ENCODE measurements at regions not wholly inside any gene's neighbourhood (a gene's known extent, or its start where the extent isn't known, plus 50 kb on each side); places are given as distances from the start of the nearest gene placed in this dataset.

DNA sequence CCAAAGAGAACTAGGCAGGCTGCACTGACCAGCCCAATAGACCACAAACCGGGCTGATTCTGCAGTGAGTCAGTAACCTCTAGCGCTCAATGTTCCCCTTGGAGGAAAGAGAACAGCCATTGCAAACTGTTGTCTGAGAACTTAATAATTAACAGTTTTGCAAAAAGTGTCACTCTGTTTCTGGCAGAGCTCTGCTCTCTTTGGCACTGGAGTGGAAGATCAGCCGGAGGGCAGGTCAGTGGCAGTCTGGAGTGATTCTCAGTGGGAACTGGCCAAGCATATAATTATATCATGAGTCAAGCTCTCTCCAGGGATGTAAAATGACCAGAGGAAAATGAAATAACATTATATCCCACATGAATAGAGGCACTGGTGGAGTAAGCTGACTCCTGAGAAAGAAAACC lies 238.3 kb downstream of the HLX start:
- H2AFZ ChIP-seq (ENCODE audit: insufficient read depth, low read length, poor library complexity): no peak overlapping the region
- no peak overlapping the region for H2AK5ac ChIP-seq (ENCODE audit: low read length)
- no peak overlapping the region for H4K91ac ChIP-seq (ENCODE audit: low read depth, low read length)
- WGBS (ENCODE audit: extremely low coverage, insufficient coverage, insufficient read length): no CpG with 5 or more reads among the region's 3 CpGs
- no peak overlapping the region for H3K4me2 ChIP-seq (ENCODE audit: low read length)
- no peaks in the 10 kb centered on the region for H3K27me3 ChIP-seq (ENCODE audit: insufficient read depth, low read length)
- H2BK120ac ChIP-seq (ENCODE audit: insufficient read depth, low read length, poor library complexity): no peak overlapping the region
- no peak overlapping the region for H3K4ac ChIP-seq (ENCODE audit: low read depth, low read length)
- H3K14ac ChIP-seq (ENCODE audit: low read length): no peak overlapping the region
- no peak for DNase-seq
- H2BK12ac ChIP-seq (ENCODE audit: low read length): no peak overlapping the region
- H3K18ac ChIP-seq (ENCODE audit: low read length): no peak overlapping the region
- no peak overlapping the region for H4K12ac ChIP-seq (ENCODE audit: low read depth, low read length)
- H3K4me1 ChIP-seq (ENCODE audit: control insufficient read depth in 1 of 2, insufficient read depth in 2 of 2, low read length in 2 of 2): no peaks in the 10 kb centered on the region
- no peak overlapping the region for H3K23ac ChIP-seq (ENCODE audit: low read length)
- no peak overlapping the region for H4K8ac ChIP-seq (ENCODE audit: low read depth, low read length)
- no peaks in the 10 kb centered on the region for H3K79me1 ChIP-seq (ENCODE audit: low read length)
- no peak overlapping the region for H3K4me3 ChIP-seq (ENCODE audit: low read depth, low read length)
- no peak overlapping the region for H3K27ac ChIP-seq (ENCODE audit: low read depth, low read length)
- no peak overlapping the region for H2BK5ac ChIP-seq (ENCODE audit: low read depth, low read length, poor library complexity)
- no peaks in the 10 kb centered on the region for H3K9me3 ChIP-seq (ENCODE audit: insufficient read depth, low read depth, low read length)
- H3K36me3 ChIP-seq (ENCODE audit: control insufficient read depth in 1 of 2, insufficient read depth in 2 of 2, low read length in 2 of 2): no peaks in the 10 kb centered on the region
- no peak overlapping the region for H3K9ac ChIP-seq (ENCODE audit: low read length)
- no peaks in the 10 kb centered on the region for H3K79me2 ChIP-seq (ENCODE audit: control insufficient read depth, insufficient read depth, low read length, poor library complexity)

DNA sequence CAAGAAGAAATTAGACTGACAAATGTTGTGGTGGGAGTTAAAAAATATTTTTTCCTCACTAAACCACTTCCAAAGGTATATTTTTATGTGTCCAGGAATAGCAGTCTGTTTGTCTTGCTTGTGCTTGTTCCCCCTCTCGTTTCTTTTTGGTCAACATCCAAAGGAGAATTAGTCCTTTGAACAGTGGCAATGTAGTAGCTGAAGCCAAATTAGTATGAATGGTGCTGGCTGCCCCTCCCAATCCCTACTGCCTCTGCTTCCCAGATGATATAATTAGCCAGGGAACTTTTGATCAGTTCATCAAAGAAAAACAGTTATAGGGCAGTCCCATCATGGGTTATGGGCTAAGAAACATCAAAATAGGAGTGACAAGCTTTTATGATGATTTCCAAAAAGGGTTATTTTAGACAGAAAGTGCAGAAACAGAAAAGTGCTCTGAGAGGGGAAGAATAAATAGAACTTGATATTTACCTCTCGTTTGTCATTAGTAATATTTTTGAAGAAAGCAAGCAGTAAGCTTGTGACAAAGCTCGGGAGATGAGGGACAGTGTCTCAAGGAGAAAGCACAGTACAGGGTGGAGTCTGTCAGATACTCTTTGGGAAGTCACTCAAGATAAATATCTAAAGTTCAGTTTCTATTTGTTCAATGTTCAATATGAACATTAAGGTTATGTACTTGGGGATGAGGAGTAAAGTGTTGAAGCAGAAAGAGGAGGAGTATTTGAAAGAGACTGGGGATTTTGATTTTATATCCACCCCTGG lies 239.1 kb downstream of the HLX start:
- Histone ChIP-seq H3K27ac (ENCODE audit: low read depth, low read length) (no peak overlapping the region), H3K9ac (ENCODE audit: low read length) (no peak overlapping the region), H3K4me2 (ENCODE audit: low read length) (no peak overlapping the region), H2BK12ac (ENCODE audit: low read length) (no peak overlapping the region), H3K4ac (ENCODE audit: low read depth, low read length) (no peak overlapping the region), H3K27me3 (ENCODE audit: insufficient read depth, low read length) (no peaks in the 10 kb centered on the region), H4K91ac (ENCODE audit: low read depth, low read length) (no peak overlapping the region), H3K14ac (ENCODE audit: low read length) (no peak overlapping the region), H4K12ac (ENCODE audit: low read depth, low read length) (no peak overlapping the region), H2BK5ac (ENCODE audit: low read depth, low read length, poor library complexity) (no peak overlapping the region), H3K4me1 (ENCODE audit: control insufficient read depth in 1 of 2, insufficient read depth in 2 of 2, low read length in 2 of 2) (no peaks in the 10 kb centered on the region), H3K4me3 (ENCODE audit: low read depth, low read length) (no peak overlapping the region), H3K79me2 (ENCODE audit: control insufficient read depth, insufficient read depth, low read length, poor library complexity) (no peaks in the 10 kb centered on the region), H3K36me3 (ENCODE audit: control insufficient read depth in 1 of 2, insufficient read depth in 2 of 2, low read length in 2 of 2) (no peaks in the 10 kb centered on the region), H3K79me1 (ENCODE audit: low read length) (no peaks in the 10 kb centered on the region), H2AFZ (ENCODE audit: insufficient read depth, low read length, poor library complexity) (no peak overlapping the region), H3K9me3 (ENCODE audit: insufficient read depth, low read depth, low read length) (peaks cover 2% of the 10 kb centered on the region), H4K8ac (ENCODE audit: low read depth, low read length) (no peak overlapping the region), H2BK120ac (ENCODE audit: insufficient read depth, low read length, poor library complexity) (no peak overlapping the region), H3K23ac (ENCODE audit: low read length) (no peak overlapping the region), H2AK5ac (ENCODE audit: low read length) (no peak overlapping the region), H3K18ac (ENCODE audit: low read length) (no peak overlapping the region)
- no peak for DNase-seq
- WGBS (ENCODE audit: extremely low coverage, insufficient coverage, insufficient read length): no CpG with 5 or more reads among the region's 3 CpGs

DNA sequence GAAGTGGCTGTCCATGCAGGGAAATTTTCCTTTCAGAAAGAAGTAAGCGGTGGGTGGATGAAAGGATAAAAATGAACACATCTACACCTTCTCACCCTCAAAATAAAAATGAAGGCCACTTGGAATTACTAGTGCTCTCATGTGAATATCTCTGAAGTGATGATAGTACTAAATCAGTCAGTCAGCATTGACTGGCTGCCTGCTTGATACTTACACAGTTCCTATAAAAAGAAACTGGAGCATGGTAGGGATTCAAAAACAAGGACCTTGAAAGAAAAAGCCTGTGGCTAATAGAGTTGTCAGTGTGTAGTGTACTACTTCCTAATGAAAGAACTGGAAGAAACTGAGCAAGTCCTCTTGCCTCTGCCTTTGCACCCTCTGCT lies 239.7 kb downstream of the HLX start:
- no peaks in the 10 kb centered on the region for H3K27me3 ChIP-seq (ENCODE audit: insufficient read depth, low read length)
- H3K4me1 ChIP-seq (ENCODE audit: control insufficient read depth in 1 of 2, insufficient read depth in 2 of 2, low read length in 2 of 2): no peaks in the 10 kb centered on the region
- no peak overlapping the region for H3K18ac ChIP-seq (ENCODE audit: low read length)
- no CpG with 5 or more reads among the region's 1 CpG for WGBS (ENCODE audit: extremely low coverage, insufficient coverage, insufficient read length)
- no peak overlapping the region for H3K23ac ChIP-seq (ENCODE audit: low read length)
- H3K9me3 ChIP-seq (ENCODE audit: insufficient read depth, low read depth, low read length): peaks cover 2% of the 10 kb centered on the region
- H3K36me3 ChIP-seq (ENCODE audit: control insufficient read depth in 1 of 2, insufficient read depth in 2 of 2, low read length in 2 of 2): no peaks in the 10 kb centered on the region
- H3K79me1 ChIP-seq (ENCODE audit: low read length): no peaks in the 10 kb centered on the region
- no peak overlapping the region for H3K27ac ChIP-seq (ENCODE audit: low read depth, low read length)
- H2AK5ac ChIP-seq (ENCODE audit: low read length): no peak overlapping the region
- no peak overlapping the region for H2BK120ac ChIP-seq (ENCODE audit: insufficient read depth, low read length, poor library complexity)
- H3K79me2 ChIP-seq (ENCODE audit: control insufficient read depth, insufficient read depth, low read length, poor library complexity): no peaks in the 10 kb centered on the region
- H4K12ac ChIP-seq (ENCODE audit: low read depth, low read length): no peak overlapping the region
- no peak overlapping the region for H3K4ac ChIP-seq (ENCODE audit: low read depth, low read length)
- DNase-seq: no peak
- no peak overlapping the region for H2AFZ ChIP-seq (ENCODE audit: insufficient read depth, low read length, poor library complexity)
- H2BK12ac ChIP-seq (ENCODE audit: low read length): no peak overlapping the region
- no peak overlapping the region for H3K4me3 ChIP-seq (ENCODE audit: low read depth, low read length)
- H3K9ac ChIP-seq (ENCODE audit: low read length): no peak overlapping the region
- H2BK5ac ChIP-seq (ENCODE audit: low read depth, low read length, poor library complexity): no peak overlapping the region
- H4K91ac ChIP-seq (ENCODE audit: low read depth, low read length): no peak overlapping the region
- no peak overlapping the region for H3K4me2 ChIP-seq (ENCODE audit: low read length)
- no peak overlapping the region for H3K14ac ChIP-seq (ENCODE audit: low read length)
- H4K8ac ChIP-seq (ENCODE audit: low read depth, low read length): no peak overlapping the region

DNA sequence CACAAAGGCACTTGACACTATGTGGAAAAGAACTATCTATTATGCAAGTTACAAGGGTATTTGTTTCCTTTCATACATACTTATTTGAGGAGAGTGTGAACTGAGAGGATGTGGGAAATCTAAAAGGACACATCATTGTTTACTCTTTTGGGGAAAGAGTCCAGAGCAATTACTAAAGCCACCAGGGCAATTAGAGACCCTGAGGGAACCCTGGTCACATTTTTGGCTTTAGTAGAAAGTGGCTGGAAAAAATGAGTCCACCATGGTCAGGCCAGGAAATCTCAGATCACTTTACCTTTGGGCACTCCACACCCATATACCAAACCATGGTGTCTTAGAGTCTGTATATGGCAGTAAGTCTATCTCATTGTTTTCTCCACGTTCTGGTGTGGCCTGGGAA lies 243.3 kb downstream of the HLX start:
- WGBS (ENCODE audit: extremely low coverage, insufficient coverage, insufficient read length): no CpG with 5 or more reads among the region's 1 CpG

More for the DNA sequence above, 243.3 kb downstream of the HLX start:
- H3K9ac ChIP-seq (ENCODE audit: low read length): no peak overlapping the region
- no peaks in the 10 kb centered on the region for H3K36me3 ChIP-seq (ENCODE audit: control insufficient read depth in 1 of 2, insufficient read depth in 2 of 2, low read length in 2 of 2)
- H3K23ac ChIP-seq (ENCODE audit: low read length): no peak overlapping the region
- no peak overlapping the region for H4K91ac ChIP-seq (ENCODE audit: low read depth, low read length)
- no peak overlapping the region for H4K12ac ChIP-seq (ENCODE audit: low read depth, low read length)
- H3K9me3 ChIP-seq (ENCODE audit: insufficient read depth, low read depth, low read length): peaks cover 2% of the 10 kb centered on the region
- H4K8ac ChIP-seq (ENCODE audit: low read depth, low read length): no peak overlapping the region
- no peak overlapping the region for H2BK120ac ChIP-seq (ENCODE audit: insufficient read depth, low read length, poor library complexity)
- no peak overlapping the region for H3K27ac ChIP-seq (ENCODE audit: low read depth, low read length)
- H3K4ac ChIP-seq (ENCODE audit: low read depth, low read length): no peak overlapping the region
- H3K79me2 ChIP-seq (ENCODE audit: control insufficient read depth, insufficient read depth, low read length, poor library complexity): no peaks in the 10 kb centered on the region
- no peaks in the 10 kb centered on the region for H3K79me1 ChIP-seq (ENCODE audit: low read length)
- H3K4me1 ChIP-seq (ENCODE audit: control insufficient read depth in 1 of 2, insufficient read depth in 2 of 2, low read length in 2 of 2): no peaks in the 10 kb centered on the region
- H3K14ac ChIP-seq (ENCODE audit: low read length): no peak overlapping the region
- no peak overlapping the region for H2BK5ac ChIP-seq (ENCODE audit: low read depth, low read length, poor library complexity)
- no peaks in the 10 kb centered on the region for H3K27me3 ChIP-seq (ENCODE audit: insufficient read depth, low read length)
- no peak for DNase-seq
- H2BK12ac ChIP-seq (ENCODE audit: low read length): no peak overlapping the region
- no peak overlapping the region for H3K4me2 ChIP-seq (ENCODE audit: low read length)
- H2AFZ ChIP-seq (ENCODE audit: insufficient read depth, low read length, poor library complexity): no peak overlapping the region
- H3K18ac ChIP-seq (ENCODE audit: low read length): no peak overlapping the region
- H3K4me3 ChIP-seq (ENCODE audit: low read depth, low read length): no peak overlapping the region
- H2AK5ac ChIP-seq (ENCODE audit: low read length): no peak overlapping the region

Data from trophoblast cell (in vitro differentiated cells and primary cell).